ENCODE measurements at regions not wholly inside any gene's neighbourhood (a gene's known extent, or its start where the extent isn't known, plus 50 kb on each side); places are given as distances from the start of the nearest gene placed in this dataset.

GRCh38 chr21:28770867-28771661 is 221.6 kb downstream of the LTN1 start:
- H4K20me1 ChIP-seq (ENCODE audit: insufficient read depth, low read length, poor library complexity, severe bottlenecking): no peaks in the 10 kb centered on the region
- H3K9me3 ChIP-seq (ENCODE audit: insufficient read depth, low read depth, low read length): no peaks in the 10 kb centered on the region
- TF ChIP-seq CTCF (conservative IDR thresholded peaks at IDR 0.05; ENCODE audit: low read length): no peak
- no peak for TF ChIP-seq EZH2phosphoT487 (IDR thresholded peaks at IDR 0.05; ENCODE audit: borderline replicate concordance)
- H3F3A ChIP-seq (ENCODE audit: low read depth): no peaks in the 10 kb centered on the region
- no peak overlapping the region for H3K4me2 ChIP-seq (ENCODE audit: low read depth, low read length, poor library complexity, severe bottlenecking)
- no peak overlapping the region for H3K9ac ChIP-seq (ENCODE audit: low read depth, low read length, poor library complexity, severe bottlenecking)
- no peaks in the 10 kb centered on the region for H3K79me2 ChIP-seq (ENCODE audit: insufficient read depth, low read length)
- no peaks in the 10 kb centered on the region for H3K27me3 ChIP-seq (ENCODE audit: insufficient read depth, low read length, poor library complexity, severe bottlenecking)
- no peaks in the 10 kb centered on the region for H3K4me1 ChIP-seq (ENCODE audit: insufficient read depth, low read length, poor library complexity, severe bottlenecking)
- H2AFZ ChIP-seq (ENCODE audit: low read length): no peak overlapping the region
- H3K9me2 ChIP-seq (replicated peaks; ENCODE audit: low read depth, low read length): no peaks in the 10 kb centered on the region
- no peak overlapping the region for H3K4me3 ChIP-seq (ENCODE audit: low read length, poor library complexity, severe bottlenecking)
- no peaks in the 10 kb centered on the region for H3K36me3 ChIP-seq (ENCODE audit: insufficient read depth, low read length)

GRCh38 chr21:28769683-28770082 is 223.0 kb downstream of the LTN1 start:
- Histone ChIP-seq H3F3A (ENCODE audit: low read depth) (no peaks in the 10 kb centered on the region), H3K36me3 (ENCODE audit: insufficient read depth, low read length) (no peaks in the 10 kb centered on the region), H4K20me1 (ENCODE audit: insufficient read depth, low read length, poor library complexity, severe bottlenecking) (no peaks in the 10 kb centered on the region), H3K4me2 (ENCODE audit: low read depth, low read length, poor library complexity, severe bottlenecking) (no peak overlapping the region), H3K9me3 (ENCODE audit: insufficient read depth, low read depth, low read length) (no peaks in the 10 kb centered on the region), H3K27me3 (ENCODE audit: insufficient read depth, low read length, poor library complexity, severe bottlenecking) (no peaks in the 10 kb centered on the region), H2AFZ (ENCODE audit: low read length) (no peak overlapping the region), H3K9me2 (replicated peaks; ENCODE audit: low read depth, low read length) (no peaks in the 10 kb centered on the region), H3K4me1 (ENCODE audit: insufficient read depth, low read length, poor library complexity, severe bottlenecking) (no peaks in the 10 kb centered on the region), H3K79me2 (ENCODE audit: insufficient read depth, low read length) (no peaks in the 10 kb centered on the region), H3K4me3 (ENCODE audit: low read length, poor library complexity, severe bottlenecking) (no peak overlapping the region), H3K9ac (ENCODE audit: low read depth, low read length, poor library complexity, severe bottlenecking) (no peak overlapping the region)
- TF ChIP-seq CTCF (conservative IDR thresholded peaks at IDR 0.05; ENCODE audit: low read length): no peak

GRCh38 chr21:28768753-28769152 is 223.9 kb downstream of the LTN1 start:
- Histone ChIP-seq H3K36me3 (ENCODE audit: insufficient read depth, low read length) (no peaks in the 10 kb centered on the region), H3K4me1 (ENCODE audit: insufficient read depth, low read length, poor library complexity, severe bottlenecking) (no peaks in the 10 kb centered on the region), H3K9me3 (ENCODE audit: insufficient read depth, low read depth, low read length) (no peaks in the 10 kb centered on the region), H3K79me2 (ENCODE audit: insufficient read depth, low read length) (no peaks in the 10 kb centered on the region), H4K20me1 (ENCODE audit: insufficient read depth, low read length, poor library complexity, severe bottlenecking) (no peaks in the 10 kb centered on the region), H2AFZ (ENCODE audit: low read length) (no peak overlapping the region), H3K27me3 (ENCODE audit: insufficient read depth, low read length, poor library complexity, severe bottlenecking) (no peaks in the 10 kb centered on the region), H3K4me3 (ENCODE audit: low read length, poor library complexity, severe bottlenecking) (no peak overlapping the region), H3K4me2 (ENCODE audit: low read depth, low read length, poor library complexity, severe bottlenecking) (no peak overlapping the region), H3K9ac (ENCODE audit: low read depth, low read length, poor library complexity, severe bottlenecking) (no peak overlapping the region), H3K9me2 (replicated peaks; ENCODE audit: low read depth, low read length) (no peaks in the 10 kb centered on the region), H3F3A (ENCODE audit: low read depth) (no peaks in the 10 kb centered on the region)
- TF ChIP-seq EZH2phosphoT487 (IDR thresholded peaks at IDR 0.05; ENCODE audit: borderline replicate concordance) (no peak), CTCF (conservative IDR thresholded peaks at IDR 0.05; ENCODE audit: low read length) (no peak)

All from Loucy (cell line).